A549 (cell line): ENCODE measurements at regions not wholly inside any gene's neighbourhood (a gene's known extent, or its start where the extent isn't known, plus 50 kb on each side); places are given as distances from the start of the nearest gene placed in this dataset.

Experiments
- ATAC-seq, 2 experiments: fragments of 200-7000 bp in 1 of 2; fragments of >200 bp in 1 of 2; cut with Nextera tagmentation in 1 of 2; cut with Tn5 transposase in 1 of 2; 3 replicates each; pipeline versions ENCODE4 v1.8.0 to v1.9.1; 2018 to 2020; ENCODE audit warnings: mild to moderate bottlenecking in 1 of 2, moderate library complexity in 1 of 2
- CTCF ChIA-PET: fragments of 300-600 bp; sonication (Branson Sonifier 250); formaldehyde crosslinking; extraction: SDS; loops from one replicate; lab custom pipeline; 2021; ENCODE audit warnings: antibody characterized with exemption, inconsistent platforms; lab: Yijun Ruan, JAX
- POLR2A ChIA-PET: fragments of 350-600 bp; formaldehyde crosslinking; extraction: SDS; loops from one replicate; lab custom pipeline; 2021; ENCODE audit warnings: antibody characterized with exemption, inconsistent platforms; lab: Yijun Ruan, JAX
- DNase-seq, 2 experiments: peaks; one replicate each; pipeline versions ENCODE4 v3.0.0 to v3.0.0-alpha.2; 2011 to 2016; ENCODE audit warnings: low read depth in 1 of 2, low spot score in 1 of 2
- FAIRE-seq: peaks from 2 replicates; lab custom pipeline; 2011; peaks lifted over from hg19 to GRCh38; lab: Jason Lieb, UNC
- H3K27ac ChIP-seq, 2 experiments: fragments of >200 bp; sonication (Bioruptor Twin); formaldehyde crosslinking; 3 replicates each; pipeline ENCODE4 v1.5.1; 2016 to 2017
- H3K4me1 ChIP-seq: fragments of >200 bp; sonication (Bioruptor Twin); formaldehyde crosslinking; 3 replicates; pipeline ENCODE4 v1.6.1; 2016
- H3K4me2 ChIP-seq: fragments of >200 bp; sonication (Bioruptor Twin); formaldehyde crosslinking; 3 replicates; pipeline ENCODE4 v1.6.1; 2016
- H3K4me3 ChIP-seq: fragments of >200 bp; sonication (Bioruptor Twin); formaldehyde crosslinking; 3 replicates; pipeline ENCODE4 v1.5.1; 2016
- H3K9me3 ChIP-seq: fragments of >200 bp; sonication (Bioruptor Twin); formaldehyde crosslinking; 3 replicates; pipeline ENCODE4 v1.6.1; 2016
- CBX2 ChIP-seq: fragments of 200-600 bp; sonication (generic); IDR thresholded peaks from 2 replicates; pipeline ENCODE4 v1.6.1; 2016; ENCODE audit warnings: low read depth, mild to moderate bottlenecking, borderline replicate concordance
- CHD2 ChIP-seq: fragments of 150-350 bp; IDR thresholded peaks from 2 replicates; pipeline ENCODE4 v1.6.1; 2014; ENCODE audit warnings: low read length; ENCODE audit not compliant: partially characterized antibody
- CHD4 ChIP-seq: fragments of 200-600 bp; sonication (generic); IDR thresholded peaks from 2 replicates; pipeline ENCODE4 v1.6.1; 2016; ENCODE audit warnings: antibody characterized with exemption, mild to moderate bottlenecking, borderline replicate concordance
- ELK1 ChIP-seq: fragments of 150-350 bp; IDR thresholded peaks from 2 replicates; pipeline ENCODE4 v1.6.1; 2014; ENCODE audit warnings: low read depth, mild to moderate bottlenecking, low read length
- FOSB ChIP-seq: fragments of 250-450 bp; sonication (Bioruptor Pico); IDR thresholded peaks from 2 replicates; pipeline ENCODE4 v1.5.0; 2020; ENCODE audit warnings: mild to moderate bottlenecking, moderate library complexity
- FOSL2 ChIP-seq, 2 experiments: fragments of 450-650 bp in 1 of 2; fragments of >200 bp in 1 of 2; sonication (Bioruptor Twin) in 1 of 2; formaldehyde crosslinking; IDR thresholded peaks; 2 replicates each; pipeline versions ENCODE4 v1.5.0 to v1.6.1; 2016 to 2020; ENCODE audit warnings: mild to moderate bottlenecking in 1 of 2, moderate library complexity in 1 of 2
- HOXA7 ChIP-seq: fragments of 250-450 bp; sonication (Bioruptor Pico); IDR thresholded peaks from 2 replicates; pipeline ENCODE4 v1.5.0; 2020; ENCODE audit warnings: mild to moderate bottlenecking, moderate library complexity
- HOXB13 ChIP-seq: fragments of 250-450 bp; sonication (Bioruptor Pico); IDR thresholded peaks from 2 replicates; pipeline ENCODE4 v1.5.0; 2020; ENCODE audit warnings: low read depth, mild to moderate bottlenecking, moderate library complexity
- JUN ChIP-seq, 2 experiments: fragments of >200 bp; sonication (Bioruptor Twin); formaldehyde crosslinking; IDR thresholded peaks; 2 replicates in 1 of 2; 3 replicates in 1 of 2; pipeline ENCODE4 v1.6.1; 2016 to 2017
- JUNB ChIP-seq: fragments of >200 bp; sonication (Bioruptor Twin); formaldehyde crosslinking; IDR thresholded peaks from 2 replicates; pipeline ENCODE4 v1.6.1; 2016
- KDM1A ChIP-seq: fragments of 200-600 bp; sonication (generic); IDR thresholded peaks from 2 replicates; pipeline ENCODE4 v1.6.1; 2016; ENCODE audit warnings: low read depth, mild to moderate bottlenecking
- KDM5A ChIP-seq: fragments of 200-600 bp; sonication (generic); IDR thresholded peaks from 2 replicates; pipeline ENCODE4 v1.6.1; 2016; ENCODE audit warnings: antibody characterized with exemption, mild to moderate bottlenecking
- NFE2L2 ChIP-seq: fragments of 150-350 bp; conservative IDR thresholded peaks from 2 replicates; pipeline ENCODE4 v1.6.1; 2014; ENCODE audit warnings: low read length
- NPAS2 ChIP-seq: fragments of 250-450 bp; sonication (Bioruptor Pico); IDR thresholded peaks from 2 replicates; pipeline ENCODE4 v1.8.0; 2022; ENCODE audit warnings: mild to moderate bottlenecking, moderate library complexity, borderline replicate concordance
- PBX3 ChIP-seq: IDR thresholded peaks from 2 replicates; pipeline ENCODE4 v1.6.1; 2012
- POLR2A ChIP-seq: IDR thresholded peaks from 2 replicates; pipeline ENCODE4 v1.6.1; 2012; ENCODE audit warnings: mild to moderate bottlenecking, low read length
- POLR2AphosphoS2 ChIP-seq: conservative IDR thresholded peaks from 2 replicates; pipeline ENCODE4 v1.6.1; 2012; ENCODE audit warnings: low read length, improper control_type of control experiment, inconsistent platforms
- RARB ChIP-seq: fragments of 250-450 bp; sonication (Bioruptor Pico); IDR thresholded peaks from 2 replicates; pipeline ENCODE4 v1.8.0; 2021; ENCODE audit warnings: mild to moderate bottlenecking, moderate library complexity
- RCOR1 ChIP-seq: fragments of 150-350 bp; IDR thresholded peaks from 2 replicates; pipeline ENCODE4 v1.6.1; 2014; ENCODE audit warnings: antibody characterized with exemption, low read length, low read depth
- RFX5 ChIP-seq: fragments of 450-650 bp; IDR thresholded peaks from 2 replicates; pipeline ENCODE4 v1.7.1; 2014; ENCODE audit warnings: antibody characterized with exemption, mild to moderate bottlenecking, moderate library complexity
- RNF2 ChIP-seq: fragments of 200-600 bp; sonication (generic); IDR thresholded peaks from 2 replicates; pipeline ENCODE4 v1.6.1; 2016; ENCODE audit warnings: low read depth, mild to moderate bottlenecking, antibody characterized with exemption, moderate library complexity, borderline replicate concordance
- SREBF2 ChIP-seq: fragments of 450-650 bp; IDR thresholded peaks from 2 replicates; pipeline ENCODE4 v1.6.1; 2014; ENCODE audit warnings: mild to moderate bottlenecking, moderate library complexity
- TFCP2L1 ChIP-seq: fragments of 250-450 bp; sonication (Bioruptor Pico); IDR thresholded peaks from 2 replicates; pipeline ENCODE4 v1.5.0; 2021; ENCODE audit warnings: mild to moderate bottlenecking
- TP53 ChIP-seq: fragments of 250-450 bp; sonication (Bioruptor Pico); IDR thresholded peaks from 2 replicates; pipeline ENCODE4 v1.5.0; 2021; ENCODE audit warnings: mild to moderate bottlenecking, moderate library complexity
- ZC3H11A ChIP-seq: fragments of 450-650 bp; IDR thresholded peaks from 2 replicates; pipeline ENCODE4 v1.6.1; 2014; ENCODE audit warnings: antibody characterized with exemption, mild to moderate bottlenecking
- ZNF302 ChIP-seq: fragments of 250-450 bp; sonication (Bioruptor Pico); IDR thresholded peaks from 2 replicates; pipeline ENCODE4 v1.9.0; 2021; ENCODE audit warnings: inconsistent platforms, mild to moderate bottlenecking, moderate library complexity
- ZSCAN20 ChIP-seq: fragments of 250-450 bp; sonication (Bioruptor Pico); IDR thresholded peaks from 2 replicates; pipeline ENCODE4 v1.8.0; 2022; ENCODE audit warnings: mild to moderate bottlenecking, moderate library complexity
- WGBS: methylation state at CpG from one replicate; pipeline ENCODE4 v1.1.6; 2017; ENCODE audit errors: missing lambda C conversion rate; 5-methylcytosine and 5-hydroxymethylcytosine counted together
- TF ChIP-seq, protein P1 (sequence below): fragments of >200 bp; sonication (Bioruptor Twin); formaldehyde crosslinking; IDR thresholded peaks from 3 replicates; pipeline ENCODE4 v1.6.1; 2016

DNA sequence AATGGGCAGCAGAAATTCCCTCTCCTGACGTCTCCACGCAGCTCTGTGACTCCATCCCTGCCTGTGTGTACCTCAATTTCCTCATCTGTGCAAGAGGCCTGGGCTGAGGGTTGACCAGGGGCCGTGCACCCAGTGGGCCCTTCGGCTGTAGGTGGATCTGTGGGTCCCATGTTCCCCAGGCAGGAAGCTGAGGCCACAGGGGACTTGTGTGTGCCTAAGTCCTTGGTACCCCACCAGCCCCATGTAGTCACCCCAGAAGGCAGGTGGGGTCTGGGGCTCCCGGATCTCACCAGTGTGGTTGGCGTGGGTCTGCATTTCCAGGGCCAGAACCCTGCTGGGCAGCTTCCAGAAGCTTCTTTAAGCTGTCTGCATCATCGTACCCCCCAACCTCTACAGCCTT is 177.4 kb upstream of the GSE1 start:
- H3K27ac ChIP-seq: no peak overlapping the region; a peak in 1 of 6 replicates
- TF ChIP-seq FOSL2 (IDR thresholded peaks at IDR 0.05): no peak
- TF ChIP-seq FOSL2 (CRISPR knock-in tag; IDR thresholded peaks at IDR 0.05): no peak
- TF ChIP-seq JUNB: no peak
- no peak for TF ChIP-seq ELK1
- TF ChIP-seq POLR2A: no peak
- TF ChIP-seq SREBF2: no peak
- TF ChIP-seq HOXA7 (CRISPR knock-in tag): no peak
- no peak for TF ChIP-seq PBX3
- TF ChIP-seq TFCP2L1 (CRISPR knock-in tag): no peak
- TF ChIP-seq RNF2: no peak
- TF ChIP-seq JUN (IDR thresholded peaks at IDR 0.05): no peak
- TF ChIP-seq RCOR1: no peak
- TF ChIP-seq TP53 (CRISPR knock-in tag): no peak
- no peak for TF ChIP-seq CBX2
- no peak for TF ChIP-seq POLR2AphosphoS2
- TF ChIP-seq, protein P1, sequence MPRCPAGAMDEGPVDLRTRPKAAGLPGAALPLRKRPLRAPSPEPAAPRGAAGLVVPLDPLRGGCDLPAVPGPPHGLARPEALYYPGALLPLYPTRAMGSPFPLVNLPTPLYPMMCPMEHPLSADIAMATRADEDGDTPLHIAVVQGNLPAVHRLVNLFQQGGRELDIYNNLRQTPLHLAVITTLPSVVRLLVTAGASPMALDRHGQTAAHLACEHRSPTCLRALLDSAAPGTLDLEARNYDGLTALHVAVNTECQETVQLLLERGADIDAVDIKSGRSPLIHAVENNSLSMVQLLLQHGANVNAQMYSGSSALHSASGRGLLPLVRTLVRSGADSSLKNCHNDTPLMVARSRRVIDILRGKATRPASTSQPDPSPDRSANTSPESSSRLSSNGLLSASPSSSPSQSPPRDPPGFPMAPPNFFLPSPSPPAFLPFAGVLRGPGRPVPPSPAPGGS: no peak
- no peak for TF ChIP-seq HOXB13 (CRISPR knock-in tag)
- no peak for TF ChIP-seq ZNF302 (CRISPR knock-in tag)
- TF ChIP-seq, all 56 proteins: peak for 0
- H3K9me3 ChIP-seq: no peaks in the 10 kb centered on the region
- ChIA-PET POLR2A (no interaction called here), CTCF (interaction anchor here (0.5 to 3.3 kb wide), 5 partner anchors 15 to 142 kb away, joined by 3 to 25 read pairs (median 3); no protein-coding TSS in a partner anchor)
- no peak for DNase-seq
- 0 out of 3 replicates have a peak, but pooled peaks cover 3% of the 10 kb centered on the region for H3K4me1 ChIP-seq
- no peak overlapping the region for H3K4me3 ChIP-seq
- WGBS: 90% methylated on average over 7 of the region's 7 CpGs
- no peak overlapping the region for H3K4me2 ChIP-seq
- ATAC-seq: no peak
- no peak for FAIRE-seq

DNA sequence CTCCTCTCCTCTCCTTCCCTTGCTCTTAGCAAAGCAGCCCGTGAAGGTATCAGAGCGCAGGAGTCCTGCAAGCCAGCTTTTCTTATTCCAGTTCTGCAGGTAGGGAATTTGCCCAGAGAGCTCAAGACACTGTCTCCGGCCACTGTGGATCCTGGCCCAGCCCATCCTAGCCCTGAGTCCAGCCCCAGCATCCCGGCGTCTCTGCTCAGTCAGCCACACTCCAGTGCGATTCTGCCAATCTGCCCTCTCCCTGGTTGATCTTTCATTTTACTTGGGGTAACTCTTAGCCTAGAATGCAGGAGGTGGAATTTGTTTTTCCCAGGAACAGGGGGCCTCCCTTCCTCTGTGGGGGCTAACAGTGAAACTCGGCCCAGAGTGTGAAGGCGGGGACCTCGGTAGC is 176.9 kb upstream of the GSE1 start:
- WGBS: 80% methylated on average over 9 of the region's 9 CpGs
- H3K9me3 ChIP-seq: no peaks in the 10 kb centered on the region
- 0 out of 3 replicates have a peak, but pooled peaks cover 3% of the 10 kb centered on the region for H3K4me1 ChIP-seq
- DNase-seq: no peak
- peak in 1 of 2 experiments; percentile 43; a peak in 2 of 6 replicates for ATAC-seq
- TF ChIP-seq RFX5 (no peak), KDM5A (no peak), ZSCAN20 (CRISPR knock-in tag) (no peak)
- no peak overlapping the region for H3K4me3 ChIP-seq
- no peak for FAIRE-seq
- CTCF ChIA-PET: interaction anchor here (0.5 to 3.3 kb wide), 10 partner anchors 7 to 174 kb away, joined by 3 to 25 read pairs (median 4); no protein-coding TSS in a partner anchor
- H3K27ac ChIP-seq: peak overlapping the region in 1 of 2 experiments; percentile 13; a peak in 1 of 6 replicates
- H3K4me2 ChIP-seq: no peak overlapping the region
- POLR2A ChIA-PET: no interaction called here

- ChIA-PET POLR2A (no interaction called here), CTCF (interaction anchor here (0.9 to 3.3 kb wide), 10 partner anchors 8 to 174 kb away, joined by 3 to 25 read pairs (median 4); no protein-coding TSS in a partner anchor)
- H3K27ac ChIP-seq: peak overlapping the region in 1 of 2 experiments; percentile 13; a peak in 1 of 6 replicates
- H3K4me2 ChIP-seq: no peak overlapping the region
- 86% methylated on average over 18 of the region's 35 CpGs for WGBS
- H3K9me3 ChIP-seq: no peaks in the 10 kb centered on the region
- FAIRE-seq (no peak), ATAC-seq (no peak; a peak in 1 of 6 replicates), DNase-seq (no peak)
- H3K4me3 ChIP-seq: no peak overlapping the region
- TF ChIP-seq KDM1A: no peak
- TF ChIP-seq CHD2: no peak
- TF ChIP-seq RARB (CRISPR knock-in tag): no peak
- TF ChIP-seq NPAS2 (CRISPR knock-in tag): no peak
- no peak for TF ChIP-seq ZC3H11A
- TF ChIP-seq NFE2L2: no peak
- no peak for TF ChIP-seq FOSB (CRISPR knock-in tag)
- no peak for TF ChIP-seq JUNB
- no peak for TF ChIP-seq CHD4
- TF ChIP-seq HOXB13 (CRISPR knock-in tag): no peak
- no peak for TF ChIP-seq FOSL2 (IDR thresholded peaks at IDR 0.05)
- TF ChIP-seq FOSL2 (CRISPR knock-in tag; IDR thresholded peaks at IDR 0.05): no peak
- TF ChIP-seq ZNF302 (CRISPR knock-in tag): no peak
- H3K4me1 ChIP-seq: 0 out of 3 replicates have a peak, but pooled peaks cover 3% of the 10 kb centered on the region
These were observed 176.4 kb upstream of the GSE1 start for GRCh38 chr16:85436636-85437165.
